Neuronal stem cell (in vitro differentiated cells): ENCODE measurements at regions not wholly inside any gene's neighbourhood (a gene's known extent, or its start where the extent isn't known, plus 50 kb on each side); places are given as distances from the start of the nearest gene placed in this dataset.

ENCODE experiments used
- DNase-seq: peaks from one replicate; pipeline ENCODE4 v3.0.0-alpha.2; 2013; ENCODE audit warnings: low spot score
- H2AFZ ChIP-seq: one replicate; pipeline ENCODE4 v1.6.1; 2013; ENCODE audit warnings: mild to moderate bottlenecking, low read length, inconsistent platforms
- H2AK5ac ChIP-seq: 2 replicates; pipeline ENCODE4 v1.6.1; 2013; ENCODE audit warnings: low read depth, mild to moderate bottlenecking, inconsistent platforms, low read length, moderate library complexity, mixed read lengths
- H2BK120ac ChIP-seq: 2 replicates; pipeline ENCODE4 v1.6.1; 2013; ENCODE audit warnings: low read depth, mild to moderate bottlenecking, inconsistent platforms, low read length, moderate library complexity, mixed read lengths
- H2BK12ac ChIP-seq: one replicate; pipeline ENCODE4 v1.6.1; 2013; ENCODE audit warnings: low read length, inconsistent platforms
- H2BK15ac ChIP-seq: 2 replicates; pipeline ENCODE4 v1.6.1; 2013; ENCODE audit warnings: mild to moderate bottlenecking, low read length, inconsistent platforms, mixed read lengths
- H2BK5ac ChIP-seq: one replicate; pipeline ENCODE4 v1.6.1; 2013; ENCODE audit warnings: inconsistent platforms, mild to moderate bottlenecking, low read length, moderate library complexity
- H3K14ac ChIP-seq: one replicate; pipeline ENCODE4 v1.6.1; 2013; ENCODE audit warnings: low read length, inconsistent platforms
- H3K18ac ChIP-seq: 2 replicates; pipeline ENCODE4 v1.6.1; 2013; ENCODE audit warnings: low read length, inconsistent platforms
- H3K23ac ChIP-seq: 2 replicates; pipeline ENCODE4 v1.6.1; 2013; ENCODE audit warnings: low read depth, mild to moderate bottlenecking, mixed read lengths, low read length, inconsistent platforms; ENCODE audit not compliant: poor library complexity
- H3K27ac ChIP-seq: replicated peaks from 3 replicates; pipeline ENCODE4 v1.5.1; 2013; ENCODE audit warnings: low read length, inconsistent platforms
- H3K27me3 ChIP-seq, 3 experiments: 2 replicates each; pipeline ENCODE4 v1.6.1; 2013; ENCODE audit warnings: low read length in 3 of 3, mild to moderate bottlenecking in 2 of 3, inconsistent platforms in 1 of 3, low read depth in 1 of 3, mixed read lengths in 1 of 3, moderate library complexity in 1 of 3; ENCODE audit not compliant: control insufficient read depth in 3 of 3, insufficient read depth in 3 of 3
- H3K36me3 ChIP-seq, 2 donors: replicated peaks in 1 of 2; 2 replicates each; pipeline ENCODE4 v1.6.1; 2013; ENCODE audit warnings: low read length in 2 of 2; ENCODE audit not compliant: control insufficient read depth in 2 of 2, insufficient read depth in 2 of 2
- H3K4ac ChIP-seq: 2 replicates; pipeline ENCODE4 v1.6.1; 2013; ENCODE audit warnings: inconsistent platforms, mild to moderate bottlenecking, low read length, moderate library complexity
- H3K4me1 ChIP-seq, 2 donors: 1 replicate in 1 of 2; 2 replicates in 1 of 2; pipeline ENCODE4 v1.6.1; 2013; ENCODE audit warnings: low read length in 2 of 2, low read depth in 1 of 2; ENCODE audit not compliant: control insufficient read depth in 2 of 2, insufficient read depth in 1 of 2
- H3K4me2 ChIP-seq: one replicate; pipeline ENCODE4 v1.6.1; 2013; ENCODE audit warnings: mild to moderate bottlenecking, low read length, inconsistent platforms; ENCODE audit not compliant: insufficient read depth, poor library complexity, severe bottlenecking
- H3K4me3 ChIP-seq, 2 donors: 2 replicates each; pipeline ENCODE4 v1.5.1; 2013; ENCODE audit warnings: low read length in 2 of 2, mild to moderate bottlenecking in 2 of 2, inconsistent platforms in 1 of 2, moderate library complexity in 1 of 2
- H3K79me1 ChIP-seq: one replicate; pipeline ENCODE4 v1.6.1; 2013; ENCODE audit warnings: low read depth, mild to moderate bottlenecking, inconsistent platforms, low read length, moderate library complexity
- H3K9ac ChIP-seq: one replicate; pipeline ENCODE4 v1.6.1; 2013; ENCODE audit warnings: mild to moderate bottlenecking, low read depth, low read length, inconsistent platforms; ENCODE audit not compliant: poor library complexity
- H3K9me3 ChIP-seq, 2 donors: replicated peaks in 1 of 2; 2 replicates each; pipeline versions ENCODE3 to v1.6.1; 2013; ENCODE audit warnings: low read length in 2 of 2, mild to moderate bottlenecking in 2 of 2, inconsistent platforms in 1 of 2, low read depth in 1 of 2, mixed read lengths in 1 of 2, moderate library complexity in 1 of 2; ENCODE audit not compliant: control insufficient read depth in 2 of 2, insufficient read depth in 1 of 2
- H4K8ac ChIP-seq: one replicate; pipeline ENCODE4 v1.6.1; 2013; ENCODE audit warnings: low read depth, mild to moderate bottlenecking, inconsistent platforms, low read length, moderate library complexity
- H4K91ac ChIP-seq: one replicate; pipeline ENCODE4 v1.6.1; 2013; ENCODE audit warnings: low read length, low read depth, mild to moderate bottlenecking, inconsistent platforms; ENCODE audit not compliant: poor library complexity
- WGBS, 2 donors: extraction: QIAGEN DNeasy Blood & Tissue Kit; methylation state at CpG; one replicate each; pipeline ENCODE4 v1.1.7; 2013; ENCODE audit warnings: missing lambda C conversion rate in 2 of 2, mixed read lengths in 1 of 2; ENCODE audit not compliant: insufficient read length in 2 of 2, insufficient replicate concordance in 1 of 2; ENCODE audit errors: extremely low coverage in 2 of 2; 5-methylcytosine and 5-hydroxymethylcytosine counted together

DNA sequence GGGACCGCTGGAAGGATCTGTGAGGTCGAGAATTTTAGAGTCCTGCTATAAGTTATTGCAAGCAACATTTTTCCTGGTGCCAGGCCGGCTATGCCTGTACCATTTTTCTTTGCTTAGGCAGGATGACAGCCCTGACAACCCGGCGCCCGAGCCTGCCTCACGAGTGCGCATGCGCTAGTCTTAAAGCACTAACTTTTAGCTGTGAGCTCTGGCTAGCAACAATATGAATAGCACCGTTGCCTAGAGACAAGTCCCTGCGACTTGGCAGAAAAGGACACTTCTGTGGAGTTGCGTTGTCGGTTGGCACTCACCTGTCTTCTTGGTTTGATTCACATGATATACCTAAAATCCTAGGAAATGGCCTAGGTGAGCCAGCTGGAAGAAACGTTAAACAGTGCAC is 663.4 kb upstream of the TSPY4 start:
- Histone ChIP-seq H3K18ac (no peak overlapping the region), H3K9me3 (peaks cover 0 to 18% of the 10 kb centered on the region in 2 donors), H3K79me1 (no peaks in the 10 kb centered on the region), H2AFZ (no peak overlapping the region), H3K4ac (no peak overlapping the region), H3K27me3 (no peaks in the 10 kb centered on the region), H3K23ac (no peak overlapping the region), H3K36me3 (no peaks in the 10 kb centered on the region), H3K27ac (no peak overlapping the region), H3K4me1 (no peaks in the 10 kb centered on the region), H2BK12ac (no peak overlapping the region), H2BK15ac (no peak overlapping the region), H2BK120ac (no peak overlapping the region), H3K9ac (no peak overlapping the region), H4K8ac (no peak overlapping the region), H2BK5ac (no peak overlapping the region), H3K4me2 (peak overlapping the region; percentile 18), H2AK5ac (no peak overlapping the region), H3K4me3 (no peak overlapping the region), H4K91ac (no peak overlapping the region), H3K14ac (no peak overlapping the region)
- DNase-seq = no peak
- no CpG with 5 or more reads among the region's 14 CpGs for WGBS, 2 donors

DNA sequence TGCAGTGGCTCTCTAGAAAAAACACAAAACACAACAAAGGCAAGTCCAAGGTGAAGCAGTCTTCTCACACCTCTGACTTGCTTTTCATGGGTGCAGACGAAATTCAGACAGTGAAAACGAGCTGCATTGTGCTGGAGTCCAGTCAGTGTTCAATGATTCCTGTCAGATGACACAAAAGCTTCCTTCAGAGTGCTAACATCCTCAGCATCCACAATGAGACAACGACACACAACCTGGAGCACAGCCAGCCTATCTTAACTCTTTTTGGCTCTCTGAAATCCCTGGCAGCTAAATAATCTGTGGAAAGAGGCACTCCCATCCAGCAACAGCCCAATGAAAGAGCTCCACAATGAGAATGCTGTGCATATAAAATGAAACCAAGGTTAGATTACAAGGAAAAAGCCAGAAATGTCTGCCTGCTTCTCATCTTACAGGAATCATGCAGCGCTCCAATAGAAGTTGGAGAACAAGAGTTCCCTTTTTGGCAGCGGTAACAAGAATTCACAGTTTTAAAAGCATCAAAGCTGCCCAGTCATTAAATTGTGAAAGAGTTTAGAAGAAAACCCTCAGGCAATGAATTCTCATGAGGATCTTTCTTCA is 659.8 kb upstream of the TSPY4 start:
- no peaks in the 10 kb centered on the region for H3K36me3 ChIP-seq
- H3K23ac ChIP-seq = no peak overlapping the region
- H3K9me3 ChIP-seq = peaks cover 0 to 19% of the 10 kb centered on the region in 2 donors
- H2BK5ac ChIP-seq = no peak overlapping the region
- H3K4me2 ChIP-seq = no peak overlapping the region
- H4K8ac ChIP-seq = no peak overlapping the region
- no peak overlapping the region for H2BK12ac ChIP-seq
- no peak overlapping the region for H3K4ac ChIP-seq
- WGBS, 2 donors = no CpG with 5 or more reads among the region's 5 CpGs
- H3K4me3 ChIP-seq = no peak overlapping the region
- H2BK120ac ChIP-seq = no peak overlapping the region
- no peaks in the 10 kb centered on the region for H3K79me1 ChIP-seq
- H2AK5ac ChIP-seq = no peak overlapping the region
- H2BK15ac ChIP-seq = no peak overlapping the region
- H2AFZ ChIP-seq = no peak overlapping the region
- no peaks in the 10 kb centered on the region for H3K27me3 ChIP-seq
- no peak overlapping the region for H3K18ac ChIP-seq
- H3K4me1 ChIP-seq = no peaks in the 10 kb centered on the region
- no peak for DNase-seq
- no peak overlapping the region for H3K14ac ChIP-seq
- H3K27ac ChIP-seq = no peak overlapping the region
- no peak overlapping the region for H3K9ac ChIP-seq
- H4K91ac ChIP-seq = no peak overlapping the region

DNA sequence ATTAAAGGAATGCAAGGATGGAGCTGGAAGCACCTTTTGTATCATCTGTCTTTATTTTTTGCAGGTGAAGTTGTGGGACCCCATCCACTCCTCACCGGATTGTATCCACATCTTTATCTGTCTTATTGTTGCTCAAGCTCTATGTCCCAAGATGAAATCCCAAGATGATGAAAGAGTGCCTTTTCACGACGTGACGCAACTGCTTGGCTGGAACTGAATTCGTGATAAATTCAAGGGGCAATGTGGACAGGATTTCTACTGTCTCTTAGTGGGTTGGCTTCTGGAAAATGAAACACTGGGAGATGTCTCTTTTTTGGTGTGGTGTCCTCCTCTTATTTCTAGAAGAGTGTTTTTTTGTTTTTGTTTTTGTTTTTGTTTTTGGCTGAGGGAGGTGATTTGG is 650.1 kb upstream of the TSPY4 start:
- Histone ChIP-seq H3K4me2 (no peak overlapping the region), H3K14ac (no peak overlapping the region), H3K4ac (no peak overlapping the region), H2BK15ac (no peak overlapping the region), H3K27me3 (no peaks in the 10 kb centered on the region), H3K23ac (no peak overlapping the region), H2AK5ac (no peak overlapping the region), H3K4me3 (no peak overlapping the region), H3K9me3 (peaks cover 0 to 12% of the 10 kb centered on the region in 2 donors), H3K4me1 (no peaks in the 10 kb centered on the region), H2BK5ac (no peak overlapping the region), H3K79me1 (no peaks in the 10 kb centered on the region), H2BK120ac (no peak overlapping the region), H4K8ac (no peak overlapping the region), H2AFZ (no peak overlapping the region), H3K9ac (no peak overlapping the region), H2BK12ac (no peak overlapping the region), H3K36me3 (no peaks in the 10 kb centered on the region), H4K91ac (no peak overlapping the region), H3K18ac (no peak overlapping the region), H3K27ac (no peak overlapping the region)
- WGBS, 2 donors = no CpG with 5 or more reads among the region's 5 CpGs
- no peak for DNase-seq

DNA sequence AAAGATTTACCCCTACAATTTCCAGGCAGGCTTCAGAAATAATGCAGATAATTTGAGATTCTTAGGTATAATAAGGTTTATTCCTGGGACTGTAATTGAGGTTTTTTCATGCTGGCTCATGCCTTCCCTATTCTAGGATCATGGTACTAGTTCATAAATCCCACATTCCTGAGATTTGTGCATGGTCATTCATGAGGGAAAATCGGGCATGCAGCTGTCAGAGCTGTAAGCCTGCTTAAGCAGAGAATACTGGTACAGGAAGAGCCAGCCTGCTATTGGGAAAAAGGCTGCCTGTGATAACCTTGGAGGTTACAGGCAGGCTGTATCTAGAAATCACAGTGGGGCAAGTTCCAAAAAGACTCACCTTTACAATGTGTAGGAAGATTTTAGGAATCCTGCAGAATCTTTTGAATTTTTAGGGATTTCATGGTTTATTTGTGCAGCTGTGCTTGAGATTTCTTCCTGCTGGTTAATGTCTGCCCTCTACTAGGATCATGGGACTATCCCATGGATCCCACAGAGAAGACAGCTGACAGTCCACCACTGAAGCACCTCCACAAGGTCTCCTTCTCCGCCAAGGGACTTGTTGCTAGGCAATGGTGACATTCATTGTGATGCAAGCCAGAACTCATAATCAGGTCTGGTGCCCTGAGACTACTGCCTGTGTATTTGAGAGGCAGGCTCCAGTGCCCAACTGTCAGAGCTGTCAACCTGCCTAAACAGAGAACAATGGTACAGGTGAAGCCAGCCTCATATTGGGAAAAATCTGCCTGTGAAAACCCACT is 646.2 kb upstream of the TSPY4 start:
- H3K9ac ChIP-seq = no peak overlapping the region
- H4K8ac ChIP-seq = no peak overlapping the region
- no peaks in the 10 kb centered on the region for H3K4me1 ChIP-seq
- H3K36me3 ChIP-seq = no peaks in the 10 kb centered on the region
- H4K91ac ChIP-seq = no peak overlapping the region
- H3K27ac ChIP-seq = no peak overlapping the region
- H2BK12ac ChIP-seq = no peak overlapping the region
- H3K27me3 ChIP-seq = no peaks in the 10 kb centered on the region
- H2BK15ac ChIP-seq = no peak overlapping the region
- peaks cover 0 to 15% of the 10 kb centered on the region in 2 donors for H3K9me3 ChIP-seq
- H2BK120ac ChIP-seq = no peak overlapping the region
- H3K4ac ChIP-seq = no peak overlapping the region
- H2AK5ac ChIP-seq = no peak overlapping the region
- DNase-seq = no peak
- H3K14ac ChIP-seq = no peak overlapping the region
- no peak overlapping the region for H3K18ac ChIP-seq
- no CpG with 5 or more reads among the region's 2 CpGs for WGBS, 2 donors
- no peak overlapping the region for H2BK5ac ChIP-seq
- no peak overlapping the region for H3K4me3 ChIP-seq
- H3K79me1 ChIP-seq = no peaks in the 10 kb centered on the region
- H3K23ac ChIP-seq = no peak overlapping the region
- H2AFZ ChIP-seq = no peak overlapping the region
- no peak overlapping the region for H3K4me2 ChIP-seq
